Smooth muscle cell (in vitro differentiated cells): ENCODE measurements at regions not wholly inside any gene's neighbourhood (a gene's known extent, or its start where the extent isn't known, plus 50 kb on each side); places are given as distances from the start of the nearest gene placed in this dataset.
"Not testable (repeated sequence)": the region's sequence is repeated elsewhere in the genome, so short reads cannot be mapped to it uniquely, and the experiment has no call there.

Experiments
- DNase-seq: peaks from one replicate; lab custom pipeline; 2025; ENCODE audit not compliant: unreplicated experiment; lab: John Stamatoyannopoulos, UW
- H2AFZ ChIP-seq: fragments of 200-600 bp; sonication (generic); 2 replicates; pipeline ENCODE4 v1.6.0; 2016; ENCODE audit warnings: antibody characterized with exemption, low read depth, mild to moderate bottlenecking
- H3F3A ChIP-seq: fragments of 200-600 bp; sonication (generic); 2 replicates; pipeline ENCODE4 v1.6.0; 2017; ENCODE audit warnings: antibody characterized with exemption, low read depth
- H3K27ac ChIP-seq: fragments of 200-600 bp; sonication (generic); 2 replicates; pipeline ENCODE4 v1.5.1; 2016; ENCODE audit warnings: low read depth, mild to moderate bottlenecking
- H3K27me3 ChIP-seq: fragments of 200-600 bp; sonication (generic); 2 replicates; pipeline ENCODE4 v1.6.1; 2016; ENCODE audit warnings: low read depth, mild to moderate bottlenecking
- H3K36me3 ChIP-seq: fragments of 200-600 bp; sonication (generic); 2 replicates; pipeline ENCODE4 v1.5.1; 2016; ENCODE audit warnings: low read depth
- H3K4me1 ChIP-seq: fragments of 200-600 bp; sonication (generic); 2 replicates; pipeline ENCODE4 v1.5.1; 2016; ENCODE audit warnings: low read depth
- H3K4me2 ChIP-seq: fragments of 200-600 bp; sonication (generic); 2 replicates; pipeline ENCODE4 v1.6.0; 2016; ENCODE audit warnings: mild to moderate bottlenecking
- H3K4me3 ChIP-seq: fragments of 200-600 bp; sonication (generic); 2 replicates; pipeline ENCODE4 v1.5.1; 2016; ENCODE audit warnings: mild to moderate bottlenecking
- H3K79me2 ChIP-seq: fragments of 200-600 bp; sonication (generic); 2 replicates; pipeline ENCODE4 v1.6.0; 2016; ENCODE audit warnings: low read depth, mild to moderate bottlenecking
- H3K9ac ChIP-seq: fragments of 200-600 bp; sonication (generic); 2 replicates; pipeline ENCODE4 v1.6.0; 2016; ENCODE audit warnings: low read depth
- H3K9me3 ChIP-seq: fragments of 200-600 bp; sonication (generic); replicated peaks from 2 replicates; pipeline ENCODE4 v1.5.1; 2016; ENCODE audit warnings: low read depth
- H4K20me1 ChIP-seq: fragments of 200-600 bp; sonication (generic); 2 replicates; pipeline ENCODE4 v1.6.0; 2016; ENCODE audit warnings: low read depth
- WGBS: methylation state at CpG from one replicate; pipeline ENCODE4 v1.1.7; 2016; ENCODE audit warnings: low lambda C conversion rate; 5-methylcytosine and 5-hydroxymethylcytosine counted together
- TF ChIP-seq, protein P1 (sequence below): fragments of 200-600 bp; sonication (generic); IDR thresholded peaks from 2 replicates; pipeline ENCODE4 v1.5.1; 2017; ENCODE audit warnings: borderline replicate concordance, mild to moderate bottlenecking, antibody characterized with exemption; ENCODE audit not compliant: insufficient read depth, poor library complexity, severe bottlenecking

DNA sequence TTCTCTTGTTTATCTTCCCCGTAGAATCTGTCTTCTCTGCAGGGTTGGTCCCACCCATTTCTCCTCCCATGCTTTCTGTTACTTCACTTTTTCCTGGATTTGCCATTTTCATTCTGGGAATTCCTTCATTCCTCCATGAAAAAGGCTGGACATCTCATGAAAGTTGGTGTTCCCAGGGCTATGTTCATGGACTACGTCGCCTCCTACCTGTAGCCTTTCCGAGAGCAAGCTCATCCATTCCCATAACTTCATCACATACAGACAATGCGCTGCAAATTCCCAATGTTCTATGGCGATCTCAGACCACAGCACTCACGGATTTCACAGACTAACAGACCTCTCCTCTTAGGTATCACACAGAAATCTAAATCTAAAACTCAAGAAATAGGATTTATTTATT lies 217.1 kb downstream of the EXOC5 start:
- Histone ChIP-seq H4K20me1 (no peaks in the 10 kb centered on the region), H3F3A (no peaks in the 10 kb centered on the region), H3K36me3 (no peaks in the 10 kb centered on the region), H3K79me2 (no peaks in the 10 kb centered on the region), H3K4me3 (no peak overlapping the region), H3K27ac (no peak overlapping the region), H2AFZ (no peak overlapping the region), H3K27me3 (no peaks in the 10 kb centered on the region), H3K4me2 (no peak overlapping the region), H3K4me1 (no peaks in the 10 kb centered on the region), H3K9ac (no peak overlapping the region), H3K9me3 (no peaks in the 10 kb centered on the region)
- TF ChIP-seq, protein P1, sequence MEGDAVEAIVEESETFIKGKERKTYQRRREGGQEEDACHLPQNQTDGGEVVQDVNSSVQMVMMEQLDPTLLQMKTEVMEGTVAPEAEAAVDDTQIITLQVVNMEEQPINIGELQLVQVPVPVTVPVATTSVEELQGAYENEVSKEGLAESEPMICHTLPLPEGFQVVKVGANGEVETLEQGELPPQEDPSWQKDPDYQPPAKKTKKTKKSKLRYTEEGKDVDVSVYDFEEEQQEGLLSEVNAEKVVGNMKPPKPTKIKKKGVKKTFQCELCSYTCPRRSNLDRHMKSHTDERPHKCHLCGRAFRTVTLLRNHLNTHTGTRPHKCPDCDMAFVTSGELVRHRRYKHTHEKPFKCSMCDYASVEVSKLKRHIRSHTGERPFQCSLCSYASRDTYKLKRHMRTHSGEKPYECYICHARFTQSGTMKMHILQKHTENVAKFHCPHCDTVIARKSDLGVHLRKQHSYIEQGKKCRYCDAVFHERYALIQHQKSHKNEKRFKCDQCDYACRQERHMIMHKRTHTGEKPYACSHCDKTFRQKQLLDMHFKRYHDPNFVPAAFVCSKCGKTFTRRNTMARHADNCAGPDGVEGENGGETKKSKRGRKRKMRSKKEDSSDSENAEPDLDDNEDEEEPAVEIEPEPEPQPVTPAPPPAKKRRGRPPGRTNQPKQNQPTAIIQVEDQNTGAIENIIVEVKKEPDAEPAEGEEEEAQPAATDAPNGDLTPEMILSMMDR, result no peak
- 80% methylated on average over 7 of the region's 7 CpGs for WGBS
- no peak for DNase-seq

DNA sequence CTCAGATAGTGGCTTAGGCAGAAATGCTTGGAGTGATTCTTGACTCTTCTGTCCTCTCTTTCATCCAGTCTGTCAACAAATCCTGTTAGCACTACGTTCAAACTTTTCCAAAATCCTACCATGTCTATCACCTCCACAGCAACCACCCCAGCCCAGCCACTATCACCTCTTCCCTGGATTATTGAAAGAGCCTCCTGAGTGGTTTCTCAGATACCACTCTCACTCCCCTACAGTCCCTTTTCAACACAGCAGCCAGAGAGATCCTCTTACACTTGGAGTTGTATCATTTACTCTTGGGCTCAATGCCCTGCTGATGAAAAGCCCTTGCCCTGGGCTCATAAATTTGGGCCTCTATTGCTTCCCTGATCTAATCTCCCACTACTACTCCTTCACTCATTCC lies 218.9 kb downstream of the EXOC5 start:
- Histone ChIP-seq H3K4me2 (no peak overlapping the region), H3K9me3 (no peaks in the 10 kb centered on the region), H3K36me3 (no peaks in the 10 kb centered on the region), H3K4me1 (no peaks in the 10 kb centered on the region), H3K27ac (no peak overlapping the region), H3K4me3 (no peak overlapping the region), H3K79me2 (no peaks in the 10 kb centered on the region), H3K9ac (no peak overlapping the region), H4K20me1 (no peaks in the 10 kb centered on the region), H3F3A (no peaks in the 10 kb centered on the region), H2AFZ (no peak overlapping the region), H3K27me3 (no peaks in the 10 kb centered on the region)
- TF ChIP-seq, protein P1, result no peak
- DNase-seq, result no peak
- 63% methylated on average over 1 of the region's 1 CpG for WGBS

DNA sequence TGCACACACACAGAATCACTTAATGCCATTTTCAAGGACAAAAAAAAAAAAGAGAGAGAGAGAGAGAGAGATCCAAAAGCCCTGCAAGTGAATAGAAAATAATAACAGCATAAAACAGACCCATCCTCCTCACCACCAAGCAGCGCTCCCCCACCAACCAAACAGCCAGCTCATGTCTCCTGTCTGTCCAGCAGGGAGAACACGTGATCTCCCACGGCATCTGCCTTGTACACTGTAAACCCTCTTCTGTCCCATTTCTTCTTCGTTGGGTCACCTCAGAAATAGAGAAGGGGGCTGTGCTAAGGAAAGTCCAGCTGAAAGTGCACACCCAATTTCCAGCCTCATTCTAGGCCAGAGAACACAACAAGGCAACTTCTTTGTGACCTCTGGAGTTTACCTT lies 222.5 kb downstream of the EXOC5 start:
- H3K9me3 ChIP-seq, result no peaks in the 10 kb centered on the region
- no peak overlapping the region for H3K9ac ChIP-seq
- no peaks in the 10 kb centered on the region for H3K79me2 ChIP-seq
- no peaks in the 10 kb centered on the region for H4K20me1 ChIP-seq
- WGBS, result 92% methylated on average over 4 of the region's 4 CpGs
- TF ChIP-seq, protein P1, result no peak
- DNase-seq, result no peak
- no peaks in the 10 kb centered on the region for H3K27me3 ChIP-seq
- no peak overlapping the region for H3K27ac ChIP-seq
- H3K36me3 ChIP-seq, result no peaks in the 10 kb centered on the region
- no peak overlapping the region for H3K4me3 ChIP-seq
- H3K4me1 ChIP-seq, result no peaks in the 10 kb centered on the region
- H3F3A ChIP-seq, result no peaks in the 10 kb centered on the region
- H2AFZ ChIP-seq, result no peak overlapping the region
- H3K4me2 ChIP-seq, result no peak overlapping the region

DNA sequence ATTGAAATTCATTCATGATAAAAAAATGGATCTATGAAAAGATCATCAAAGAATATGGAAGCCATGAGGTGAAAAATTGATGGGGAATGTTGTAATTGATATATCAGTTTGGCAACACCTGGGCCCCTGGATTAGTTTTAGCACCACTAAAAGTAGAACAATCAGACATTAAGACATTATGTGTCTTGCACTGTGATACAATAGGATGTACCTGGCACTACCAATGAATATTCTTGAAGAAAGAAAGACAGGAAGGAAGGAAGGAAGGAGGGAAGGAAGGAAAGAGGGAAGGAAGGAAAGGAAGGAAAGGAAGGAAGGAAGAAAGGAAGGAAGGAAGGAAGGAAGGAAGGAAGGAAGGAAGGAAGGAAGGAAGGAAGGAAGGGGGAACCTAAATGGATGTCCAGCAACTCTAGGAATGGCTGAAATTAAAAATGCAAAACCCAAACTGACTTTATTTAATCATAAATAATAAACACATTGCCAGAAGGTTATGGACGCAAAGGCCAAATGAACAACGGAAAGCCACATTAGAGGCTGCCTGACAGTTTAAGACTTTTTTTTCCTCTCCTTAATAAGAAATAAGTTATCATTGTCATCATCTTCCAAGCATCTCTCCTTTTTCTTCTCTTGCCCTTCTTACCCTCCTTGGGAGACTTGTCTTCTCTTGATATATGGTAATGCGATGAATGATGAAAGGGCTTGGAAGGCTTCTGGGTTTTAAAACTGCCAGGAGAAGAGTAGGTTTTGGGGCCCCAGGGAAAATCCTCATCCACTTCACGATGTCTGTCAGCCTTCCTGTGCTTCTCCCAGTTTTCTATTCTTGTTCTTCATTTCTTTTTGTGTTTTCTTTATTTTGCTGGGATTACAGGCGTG lies 224.4 kb downstream of the EXOC5 start:
- not testable (repeated sequence) for H2AFZ ChIP-seq, H3K4me2 ChIP-seq, H4K20me1 ChIP-seq, H3K27ac ChIP-seq, H3K79me2 ChIP-seq, H3K9me3 ChIP-seq, H3K9ac ChIP-seq, H3F3A ChIP-seq, H3K27me3 ChIP-seq, DNase-seq, H3K4me1 ChIP-seq, H3K36me3 ChIP-seq, H3K4me3 ChIP-seq
- 92% methylated on average over 5 of the region's 5 CpGs for WGBS
